H9 (cell line): ENCODE measurements at regions not wholly inside any gene's neighbourhood (a gene's known extent, or its start where the extent isn't known, plus 50 kb on each side); places are given as distances from the start of the nearest gene placed in this dataset.

ENCODE experiments used
- DNase-seq: peaks from one replicate; pipeline ENCODE4 v3.0.0-alpha.2; 2017
- H2AFZ ChIP-seq: one replicate; pipeline ENCODE4 v1.6.1; 2013; ENCODE audit warnings: mild to moderate bottlenecking, low read length, control low read depth, moderate library complexity
- H2AK5ac ChIP-seq: 2 replicates; pipeline ENCODE4 v1.6.1; 2013; ENCODE audit warnings: low read length, control low read depth, mixed read lengths; ENCODE audit not compliant: insufficient read length
- H2BK120ac ChIP-seq: one replicate; pipeline ENCODE4 v1.6.1; 2013; ENCODE audit warnings: low read depth, mild to moderate bottlenecking, low read length, control low read depth, inconsistent platforms; ENCODE audit not compliant: poor library complexity, severe bottlenecking
- H2BK12ac ChIP-seq: 2 replicates; pipeline ENCODE4 v1.6.1; 2013; ENCODE audit warnings: low read length, control low read depth, mixed read lengths, low read depth; ENCODE audit not compliant: insufficient read length
- H2BK15ac ChIP-seq: 2 replicates; pipeline ENCODE4 v1.6.1; 2013; ENCODE audit warnings: low read depth, low read length, control low read depth
- H2BK20ac ChIP-seq: one replicate; pipeline ENCODE4 v1.6.1; 2013; ENCODE audit warnings: low read depth, mild to moderate bottlenecking, low read length, control low read depth, inconsistent platforms; ENCODE audit not compliant: poor library complexity, severe bottlenecking
- H2BK5ac ChIP-seq: 2 replicates; pipeline ENCODE4 v1.6.1; 2013; ENCODE audit warnings: low read length, control low read depth, mixed read lengths; ENCODE audit not compliant: insufficient read length
- H3K14ac ChIP-seq: 2 replicates; pipeline ENCODE4 v1.6.1; 2013; ENCODE audit warnings: low read length, control low read depth; ENCODE audit not compliant: insufficient read depth
- H3K18ac ChIP-seq: 2 replicates; pipeline ENCODE4 v1.6.1; 2013; ENCODE audit warnings: low read depth, mild to moderate bottlenecking, mixed read lengths, low read length, control low read depth; ENCODE audit not compliant: insufficient read length
- H3K23ac ChIP-seq: 2 replicates; pipeline ENCODE4 v1.6.1; 2013; ENCODE audit warnings: low read length, control low read depth, mixed read lengths, low read depth; ENCODE audit not compliant: insufficient read length
- H3K23me2 ChIP-seq: 2 replicates; pipeline ENCODE4 v1.6.1; 2013; ENCODE audit warnings: low read depth, mild to moderate bottlenecking, mixed read lengths, low read length, control low read depth; ENCODE audit not compliant: insufficient read length, poor library complexity, severe bottlenecking
- H3K27ac ChIP-seq: 2 replicates; pipeline ENCODE4 v1.5.1; 2013; ENCODE audit warnings: low read length, control low read depth, mixed read lengths, low read depth; ENCODE audit not compliant: insufficient read length
- H3K27me3 ChIP-seq: 2 replicates; pipeline ENCODE4 v1.6.1; 2013; ENCODE audit warnings: low read length, control low read depth, inconsistent platforms; ENCODE audit not compliant: insufficient read depth
- H3K4ac ChIP-seq: 2 replicates; pipeline ENCODE4 v1.6.1; 2013; ENCODE audit warnings: low read depth, mild to moderate bottlenecking, control low read depth, inconsistent platforms, low read length, moderate library complexity
- H3K4me1 ChIP-seq: 2 replicates; pipeline ENCODE4 v1.6.1; 2013; ENCODE audit warnings: low read length, control low read depth, inconsistent platforms; ENCODE audit not compliant: insufficient read depth
- H3K4me2 ChIP-seq: 2 replicates; pipeline ENCODE4 v1.6.1; 2013; ENCODE audit warnings: low read length, control low read depth, mixed read lengths; ENCODE audit not compliant: insufficient read length, insufficient read depth
- H3K56ac ChIP-seq: 2 replicates; pipeline ENCODE4 v1.6.1; 2013; ENCODE audit warnings: low read depth, mild to moderate bottlenecking, mixed read lengths, low read length, control low read depth; ENCODE audit not compliant: insufficient read length
- H3K79me1 ChIP-seq: 2 replicates; pipeline ENCODE4 v1.6.1; 2013; ENCODE audit warnings: low read depth, mild to moderate bottlenecking, moderate library complexity, low read length, control low read depth, inconsistent platforms; ENCODE audit not compliant: insufficient read depth, poor library complexity, severe bottlenecking
- H3K79me2 ChIP-seq: 2 replicates; pipeline ENCODE4 v1.6.1; 2013; ENCODE audit warnings: low read length, control low read depth, inconsistent platforms; ENCODE audit not compliant: insufficient read depth
- H3K9ac ChIP-seq: 2 replicates; pipeline ENCODE4 v1.6.1; 2013; ENCODE audit warnings: low read length, control low read depth, mixed read lengths; ENCODE audit not compliant: insufficient read length; ENCODE audit errors: extremely low read depth
- H3K9me3 ChIP-seq: one replicate; pipeline ENCODE4 v1.6.1; 2013; ENCODE audit warnings: low read depth, low read length, inconsistent platforms; ENCODE audit not compliant: control insufficient read depth
- H3T11ph ChIP-seq: one replicate; pipeline ENCODE4 v1.6.1; 2013; ENCODE audit warnings: mild to moderate bottlenecking, low read length, control low read depth, inconsistent platforms
- H4K20me1 ChIP-seq: one replicate; pipeline ENCODE4 v1.6.1; 2013; ENCODE audit not compliant: control insufficient read depth, insufficient read length, insufficient read depth
- H4K5ac ChIP-seq: 2 replicates; pipeline ENCODE4 v1.6.1; 2013; ENCODE audit warnings: low read depth, mild to moderate bottlenecking, mixed read lengths, low read length, control low read depth; ENCODE audit not compliant: insufficient read length
- H4K8ac ChIP-seq: replicated peaks from 2 replicates; pipeline ENCODE4 v1.6.1; 2013; ENCODE audit warnings: low read length, control low read depth, mixed read lengths, low read depth; ENCODE audit not compliant: insufficient read length
- H4K91ac ChIP-seq: 2 replicates; pipeline ENCODE4 v1.6.1; 2013; ENCODE audit warnings: low read depth, mild to moderate bottlenecking, moderate library complexity, mixed read lengths, low read length, control low read depth; ENCODE audit not compliant: insufficient read length
- H3K27ac Mint-ChIP-seq, 3 experiments: 2 replicates in 2 of 3; 3 replicates in 1 of 3; pipeline ENCODE4 v1.8.0; 2020 to 2021; ENCODE audit warnings: mixed read lengths in 3 of 3, mild to moderate bottlenecking in 1 of 3, moderate library complexity in 1 of 3
- H3K27me3 Mint-ChIP-seq: 2 replicates; pipeline ENCODE4 v1.8.0; 2021; ENCODE audit warnings: low read depth, mild to moderate bottlenecking, moderate library complexity, mixed read lengths
- H3K36me3 Mint-ChIP-seq, 3 experiments: 2 replicates in 2 of 3; 3 replicates in 1 of 3; pipeline ENCODE4 v1.8.0; 2020 to 2021; ENCODE audit warnings: low read depth in 3 of 3, mixed read lengths in 3 of 3; ENCODE audit not compliant: insufficient read depth in 1 of 3
- H3K4me1 Mint-ChIP-seq, 2 experiments: 2 replicates each; pipeline ENCODE4 v1.8.0; 2020; ENCODE audit warnings: mixed read lengths in 2 of 2
- H3K4me3 Mint-ChIP-seq, 2 experiments: 2 replicates in 1 of 2; 3 replicates in 1 of 2; pipeline ENCODE4 v1.8.0; 2020 to 2021; ENCODE audit warnings: mild to moderate bottlenecking in 2 of 2, mixed read lengths in 2 of 2, moderate library complexity in 1 of 2
- H3K9me3 Mint-ChIP-seq, 2 experiments: 2 replicates in 1 of 2; 3 replicates in 1 of 2; pipeline ENCODE4 v1.8.0; 2020; ENCODE audit warnings: mild to moderate bottlenecking in 2 of 2, mixed read lengths in 2 of 2, moderate library complexity in 1 of 2
- CTCF ChIP-seq: fragments of 200-600 bp; sonication (generic); conservative IDR thresholded peaks from 3 replicates; pipeline ENCODE4 v1.8.0; 2021; ENCODE audit warnings: antibody characterized with exemption, mild to moderate bottlenecking
- WGBS: extraction: QIAGEN DNeasy Blood & Tissue Kit; methylation state at CpG from one replicate; pipeline ENCODE4 v1.1.7; 2013; ENCODE audit warnings: missing lambda C conversion rate, low lambda C conversion rate, mixed read lengths; ENCODE audit not compliant: insufficient read length; ENCODE audit errors: extremely low coverage; 5-methylcytosine and 5-hydroxymethylcytosine counted together

DNA sequence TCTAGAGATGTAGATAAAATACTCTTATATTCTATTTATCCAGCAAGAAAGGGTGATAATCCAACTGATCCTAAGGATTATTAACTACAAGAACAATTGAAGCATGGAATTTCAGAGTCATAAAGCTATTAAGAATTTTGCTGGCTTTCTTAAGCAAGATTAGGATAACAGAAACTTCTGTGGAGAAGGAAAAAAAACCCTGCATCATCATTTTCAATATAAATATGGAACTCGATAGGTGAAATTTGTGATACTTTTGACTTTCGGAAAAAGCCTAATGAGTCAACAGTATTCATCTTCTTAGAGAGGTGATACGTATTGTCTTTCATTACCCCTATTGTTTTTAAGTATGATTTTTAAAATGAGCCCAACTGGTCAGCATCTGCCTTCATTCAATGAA lies 593.3 kb downstream of the CPS1 start:
- Histone ChIP-seq H2BK5ac (no peak overlapping the region), H2BK15ac (no peak overlapping the region), H3K23ac (no peak overlapping the region), H2BK12ac (no peak overlapping the region), H2BK20ac (no peak overlapping the region), H3K4ac (no peak overlapping the region), H3K27ac (no peak overlapping the region), H2BK120ac (no peak overlapping the region), H3T11ph (no peak overlapping the region), H3K79me2 (no peaks in the 10 kb centered on the region), H3K9me3 (no peaks in the 10 kb centered on the region), H4K5ac (no peak overlapping the region), H3K14ac (no peak overlapping the region), H3K23me2 (no peaks in the 10 kb centered on the region), H3K4me2 (no peak overlapping the region), H3K27me3 (no peaks in the 10 kb centered on the region), H4K20me1 (no peaks in the 10 kb centered on the region), H3K79me1 (no peaks in the 10 kb centered on the region), H3K56ac (no peak overlapping the region), H3K18ac (no peak overlapping the region), H3K4me1 (no peaks in the 10 kb centered on the region), H3K9ac (no peak overlapping the region), H4K91ac (no peak overlapping the region), H2AFZ (no peak overlapping the region), H4K8ac (no peak overlapping the region), H2AK5ac (no peak overlapping the region)
- H3K4me3 Mint-ChIP-seq = no peak overlapping the region
- WGBS = no CpG with 5 or more reads among the region's 3 CpGs
- TF ChIP-seq CTCF = no peak
- H3K4me1 Mint-ChIP-seq = peaks cover 3% of the 10 kb centered on the region in 2 experiments; a peak in 3 of 4 replicates
- no peak for DNase-seq
- H3K27me3 Mint-ChIP-seq = no peaks in the 10 kb centered on the region
- no peak overlapping the region for H3K27ac Mint-ChIP-seq
- H3K9me3 Mint-ChIP-seq = no peaks in the 10 kb centered on the region
- no peaks in the 10 kb centered on the region for H3K36me3 Mint-ChIP-seq
